Transverse colon (tissue), 3 donors: ENCODE measurements at regions not wholly inside any gene's neighbourhood (a gene's known extent, or its start where the extent isn't known, plus 50 kb on each side); places are given as distances from the start of the nearest gene placed in this dataset.

ENCODE experiments used
- CTCF ChIP-seq, 5 experiments: fragments of 200-600 bp in 3 of 5; fragments of 450-650 bp in 2 of 5; sonication (generic) in 3 of 5; IDR thresholded peaks; 1 replicate in 2 of 5; 2 replicates in 3 of 5; pipeline ENCODE4 v1.5.1; 2016 to 2017; ENCODE audit warnings: antibody characterized with exemption in 5 of 5, inconsistent platforms in 3 of 5, mild to moderate bottlenecking in 2 of 5, moderate library complexity in 1 of 5
- POLR2A ChIP-seq: fragments of 450-650 bp; IDR thresholded peaks from one replicate; pipeline ENCODE4 v1.6.1; 2016; ENCODE audit warnings: antibody characterized with exemption, mild to moderate bottlenecking, moderate library complexity

- TF ChIP-seq CTCF (IDR thresholded peaks at IDR 0.05) (no peak), POLR2A (no peak)
Measured at GRCh38 chr13:52975161-52975560, 53.5 kb upstream of the OLFM4 start.
